ENCODE measurements at regions not wholly inside any gene's neighbourhood (a gene's known extent, or its start where the extent isn't known, plus 50 kb on each side); places are given as distances from the start of the nearest gene placed in this dataset.
"Not testable (repeated sequence)": the region's sequence is repeated elsewhere in the genome, so short reads cannot be mapped to it uniquely, and the experiment has no call there.

DNA sequence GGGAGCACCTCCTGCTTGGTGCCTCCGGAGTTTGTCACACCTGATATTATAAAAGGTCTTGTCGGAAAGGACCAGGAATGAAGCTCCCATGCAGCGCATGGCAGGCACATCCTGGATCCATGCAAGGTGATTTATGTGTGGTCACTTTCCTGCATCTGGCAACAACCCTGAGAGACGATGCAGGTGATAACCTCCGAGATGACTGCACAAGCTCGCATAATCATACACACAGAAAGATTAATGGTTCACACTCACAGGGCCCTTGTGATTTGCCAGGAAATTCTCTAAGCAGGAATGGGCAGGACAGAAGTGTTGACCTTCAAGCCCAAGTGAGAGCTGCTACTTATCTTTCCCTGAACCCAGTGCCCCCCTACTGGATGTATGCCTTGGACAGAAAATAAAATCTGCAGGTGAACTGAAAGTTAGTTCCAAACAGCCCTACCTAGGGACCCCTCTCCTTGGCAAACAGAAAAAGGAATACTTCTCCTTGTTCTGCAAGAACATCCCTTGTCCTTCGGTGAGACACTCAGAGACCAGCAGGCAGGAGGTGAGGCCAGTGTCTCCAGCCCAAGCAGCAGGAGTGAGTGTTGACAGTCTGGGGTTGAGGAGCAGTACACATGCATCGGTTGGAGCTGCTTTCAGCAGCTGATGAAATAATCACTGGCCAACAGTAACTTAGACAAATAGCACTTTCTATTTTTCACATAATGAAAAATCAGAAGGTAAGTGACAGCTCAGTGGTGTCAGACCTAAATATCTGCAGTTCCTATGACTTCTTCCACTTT is 619.4 kb upstream of the B3GAT1 start:
- intact Hi-C loops (cut with micrococcal nuclease) = no loop called here
- Mint-ChIP-seq H3K27me3 (no peaks in the 10 kb centered on the region), H3K4me1 (ENCODE audit: low read depth) (peaks cover 7% of the 10 kb centered on the region), H3K9me3 (peaks cover 6% of the 10 kb centered on the region), H3K36me3 (ENCODE audit: low read depth) (no peaks in the 10 kb centered on the region), H3K27ac (no peak overlapping the region), H3K4me3 (no peak overlapping the region)

DNA sequence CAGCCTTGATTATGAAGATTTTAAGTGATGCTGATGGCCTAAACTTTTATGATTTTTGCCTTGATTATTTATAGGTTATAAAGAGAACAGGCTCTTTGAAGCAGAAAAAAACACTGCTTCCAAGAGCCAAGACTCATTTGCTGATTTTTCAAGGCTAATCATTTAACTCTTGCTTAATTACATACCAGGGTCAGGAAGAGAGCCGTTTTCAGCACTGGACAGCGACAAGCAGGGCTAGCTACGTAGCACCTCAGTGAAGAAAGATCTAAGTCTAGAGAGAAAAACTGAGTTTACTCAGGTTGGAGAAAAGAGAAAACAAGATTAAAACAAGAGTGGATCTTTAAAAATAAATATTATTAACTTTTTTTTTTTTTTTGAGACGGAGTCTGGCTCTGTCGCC is 615.4 kb upstream of the B3GAT1 start:
- no peaks in the 10 kb centered on the region for H3K27me3 Mint-ChIP-seq
- no peak overlapping the region for H3K27ac Mint-ChIP-seq
- no peak overlapping the region for H3K4me3 Mint-ChIP-seq
- H3K4me1 Mint-ChIP-seq (ENCODE audit: low read depth) = peaks cover 7% of the 10 kb centered on the region
- intact Hi-C loops (cut with micrococcal nuclease) = no loop called here
- H3K36me3 Mint-ChIP-seq (ENCODE audit: low read depth) = no peaks in the 10 kb centered on the region
- H3K9me3 Mint-ChIP-seq = peaks cover 6% of the 10 kb centered on the region

DNA sequence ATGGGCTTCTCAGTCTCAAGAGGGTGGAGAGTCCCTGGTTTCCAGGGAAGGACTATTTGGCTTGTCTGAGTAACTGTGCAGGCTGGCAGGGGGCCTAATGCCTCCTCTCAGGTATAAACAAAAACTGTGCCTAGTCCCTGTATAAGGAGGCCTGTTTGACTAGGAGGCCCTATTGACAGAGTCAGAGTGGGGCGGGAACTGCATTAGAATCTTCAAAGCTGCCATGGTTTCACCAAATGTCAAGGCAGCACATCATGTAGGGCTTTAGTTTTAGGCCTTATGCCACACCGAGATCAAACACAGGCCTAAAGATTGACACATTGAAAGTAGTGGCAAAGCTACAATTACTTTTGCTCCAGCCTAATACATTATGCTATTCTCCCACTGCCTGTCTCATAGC is 611.5 kb upstream of the B3GAT1 start:
- H3K4me1 Mint-ChIP-seq (ENCODE audit: low read depth) = no peaks in the 10 kb centered on the region
- H3K9me3 Mint-ChIP-seq = no peaks in the 10 kb centered on the region
- intact Hi-C loops (cut with micrococcal nuclease) = no loop called here
- no peak overlapping the region for H3K27ac Mint-ChIP-seq
- H3K4me3 Mint-ChIP-seq = no peak overlapping the region
- no peaks in the 10 kb centered on the region for H3K27me3 Mint-ChIP-seq
- no peaks in the 10 kb centered on the region for H3K36me3 Mint-ChIP-seq (ENCODE audit: low read depth)

DNA sequence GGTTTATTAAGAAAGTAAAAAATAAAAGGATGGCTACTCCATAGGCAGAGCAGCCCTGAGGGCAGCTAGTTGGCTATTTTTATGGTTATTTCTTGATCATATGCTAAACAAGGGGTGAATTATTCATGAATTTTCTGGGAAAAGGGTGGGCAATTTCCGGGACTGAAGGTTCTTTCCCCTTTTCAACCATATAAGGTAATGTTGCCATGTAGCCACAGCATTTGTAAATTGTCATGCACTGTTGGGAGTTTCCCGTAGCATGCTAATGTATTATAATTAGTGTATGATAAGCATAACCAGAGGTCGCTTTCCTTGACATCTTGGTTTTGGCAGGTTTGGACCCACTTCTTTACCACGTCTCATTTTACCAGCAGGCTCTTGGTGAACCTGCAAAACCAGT is 610.4 kb upstream of the B3GAT1 start:
- no peak overlapping the region for H3K27ac Mint-ChIP-seq
- H3K4me1 Mint-ChIP-seq (ENCODE audit: low read depth) = no peaks in the 10 kb centered on the region

DNA sequence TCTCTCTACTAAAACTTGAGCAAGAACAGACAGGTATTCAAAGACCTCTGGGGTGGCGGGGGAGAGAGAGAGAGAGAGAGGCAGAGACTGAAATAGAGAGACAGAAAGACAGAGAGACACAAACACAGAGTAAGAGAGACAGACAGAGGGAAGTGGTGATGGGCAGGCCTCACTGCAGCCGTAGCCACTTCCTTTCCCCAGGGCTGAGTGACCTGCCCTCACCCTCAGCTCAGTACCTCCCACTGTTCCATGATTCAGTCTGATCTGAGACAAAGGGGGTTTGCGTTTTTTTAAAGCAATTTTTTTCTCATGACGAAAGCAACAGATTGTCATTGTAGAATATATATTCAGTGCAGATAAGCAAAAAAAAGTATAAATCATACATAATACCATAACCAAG is 607.9 kb upstream of the B3GAT1 start:
- intact Hi-C loops (cut with micrococcal nuclease) = no loop called here

More for the DNA sequence above, 610.4 kb upstream of the B3GAT1 start:
- Mint-ChIP-seq H3K36me3 (ENCODE audit: low read depth) (no peaks in the 10 kb centered on the region), H3K9me3 (no peaks in the 10 kb centered on the region), H3K27me3 (no peaks in the 10 kb centered on the region), H3K4me3 (no peak overlapping the region)
- intact Hi-C loops (cut with micrococcal nuclease) = no loop called here

DNA sequence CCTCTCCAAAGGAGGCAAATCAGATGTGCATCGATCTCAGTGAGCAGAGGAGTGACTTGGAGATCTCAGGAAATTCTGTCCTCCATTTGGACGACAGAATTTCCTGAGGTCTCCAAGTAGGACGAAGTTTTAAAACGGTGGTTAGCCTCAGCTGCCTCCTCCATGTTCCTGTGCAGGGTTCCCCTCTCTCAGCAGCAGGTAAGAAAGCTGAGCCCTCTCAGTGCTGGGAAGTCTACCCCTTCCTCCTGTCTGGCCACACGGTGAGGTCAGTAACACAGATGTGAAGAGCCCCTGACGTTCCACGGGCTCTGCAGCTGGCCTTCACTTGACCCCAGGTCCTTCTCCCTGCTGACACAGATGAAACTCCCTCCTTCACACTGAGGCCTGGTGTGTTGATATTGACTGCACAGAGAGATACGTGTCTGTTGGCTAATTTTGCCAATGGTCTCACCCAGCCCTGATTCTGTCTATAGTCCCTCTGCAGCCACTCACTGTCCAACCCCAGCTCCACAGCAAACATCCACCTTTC is 607.4 kb upstream of the B3GAT1 start:
- intact Hi-C loops (cut with micrococcal nuclease) = no loop called here
- Mint-ChIP-seq H3K4me3 (no peak overlapping the region), H3K27me3 (no peaks in the 10 kb centered on the region), H3K9me3 (peaks cover 10% of the 10 kb centered on the region), H3K27ac (no peak overlapping the region), H3K4me1 (ENCODE audit: low read depth) (no peaks in the 10 kb centered on the region), H3K36me3 (ENCODE audit: low read depth) (no peaks in the 10 kb centered on the region)

More for the DNA sequence above, 607.9 kb upstream of the B3GAT1 start:
- no peaks in the 10 kb centered on the region for H3K36me3 Mint-ChIP-seq (ENCODE audit: low read depth)
- H3K27me3 Mint-ChIP-seq = no peaks in the 10 kb centered on the region
- no peak overlapping the region for H3K4me3 Mint-ChIP-seq
- no peak overlapping the region for H3K27ac Mint-ChIP-seq
- H3K9me3 Mint-ChIP-seq = peaks cover 10% of the 10 kb centered on the region
- H3K4me1 Mint-ChIP-seq (ENCODE audit: low read depth) = no peaks in the 10 kb centered on the region

DNA sequence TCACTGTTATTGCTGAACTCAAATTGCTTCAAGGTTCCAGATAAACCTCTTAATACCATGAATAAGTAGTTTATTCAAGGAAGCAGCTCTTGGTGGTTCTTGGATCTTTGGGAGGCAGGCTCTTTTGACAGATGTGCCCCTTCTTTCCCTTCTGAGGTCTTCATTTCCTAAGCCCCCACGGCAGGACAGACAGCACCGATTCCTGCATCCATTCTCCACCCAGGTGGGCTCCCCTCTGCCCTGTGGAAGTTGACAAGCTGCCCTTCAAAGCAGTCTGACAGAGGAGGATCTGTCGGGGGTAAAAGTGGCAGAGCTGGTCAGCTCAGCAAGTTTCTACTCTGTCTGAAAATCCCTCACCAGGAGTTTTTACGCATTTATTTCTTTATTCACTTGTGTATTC is 605.3 kb upstream of the B3GAT1 start:
- H3K4me3 Mint-ChIP-seq = no peak overlapping the region
- peaks cover 26% of the 10 kb centered on the region for H3K9me3 Mint-ChIP-seq
- no peaks in the 10 kb centered on the region for H3K4me1 Mint-ChIP-seq (ENCODE audit: low read depth)
- no peaks in the 10 kb centered on the region for H3K36me3 Mint-ChIP-seq (ENCODE audit: low read depth)
- no peaks in the 10 kb centered on the region for H3K27me3 Mint-ChIP-seq
- H3K27ac Mint-ChIP-seq = no peak overlapping the region
- intact Hi-C loops (cut with micrococcal nuclease) = no loop called here

DNA sequence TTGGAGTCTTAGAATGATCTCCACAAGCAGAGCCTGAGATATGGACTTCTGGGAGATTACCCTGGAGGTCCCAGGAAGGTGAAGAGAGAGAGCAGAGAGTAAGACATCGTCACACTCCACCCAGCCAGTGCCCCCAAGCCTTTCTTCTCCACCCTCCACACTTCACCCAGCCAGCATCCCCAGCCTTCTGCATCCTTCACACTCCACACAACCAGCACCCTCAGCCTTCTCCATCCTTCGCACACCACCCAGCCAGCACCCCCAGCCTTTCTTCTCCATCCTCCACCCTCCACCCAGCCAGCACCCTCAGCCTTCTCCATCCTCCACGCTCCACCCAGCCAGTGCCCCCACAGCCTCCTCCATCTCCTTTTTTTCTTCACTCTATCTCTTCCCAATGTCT is 603.9 kb upstream of the B3GAT1 start:
- Mint-ChIP-seq H3K9me3 (peaks cover 26% of the 10 kb centered on the region), H3K27ac (no peak overlapping the region), H3K36me3 (ENCODE audit: low read depth) (no peaks in the 10 kb centered on the region), H3K27me3 (no peaks in the 10 kb centered on the region), H3K4me3 (no peak overlapping the region), H3K4me1 (ENCODE audit: low read depth) (no peaks in the 10 kb centered on the region)
- intact Hi-C loops (cut with micrococcal nuclease) = no loop called here

DNA sequence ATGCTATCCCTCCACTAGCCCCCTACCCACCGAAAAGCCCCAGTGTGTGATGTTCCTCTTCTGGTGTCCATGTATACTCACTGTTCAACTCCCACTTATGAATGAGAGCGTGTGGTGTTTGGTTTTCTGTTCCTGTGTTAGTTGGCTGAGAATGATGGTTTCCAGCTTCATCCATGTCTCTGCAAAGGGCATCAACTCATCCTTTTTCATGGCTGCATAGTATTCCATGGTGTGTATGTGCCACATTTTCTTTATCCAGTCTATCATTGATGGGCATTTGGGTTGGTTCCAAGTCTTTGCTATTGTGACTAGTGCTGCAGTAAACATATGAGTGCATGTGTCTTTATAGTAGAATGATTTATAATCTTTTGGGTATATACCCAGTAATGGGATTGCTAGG is 599.3 kb upstream of the B3GAT1 start:
- H3K27ac Mint-ChIP-seq; intact Hi-C loops (cut with micrococcal nuclease); H3K27me3 Mint-ChIP-seq; H3K36me3 Mint-ChIP-seq (ENCODE audit: low read depth); H3K4me3 Mint-ChIP-seq; H3K4me1 Mint-ChIP-seq (ENCODE audit: low read depth): not testable (repeated sequence)
- peaks cover 25% of the 10 kb centered on the region for H3K9me3 Mint-ChIP-seq

DNA sequence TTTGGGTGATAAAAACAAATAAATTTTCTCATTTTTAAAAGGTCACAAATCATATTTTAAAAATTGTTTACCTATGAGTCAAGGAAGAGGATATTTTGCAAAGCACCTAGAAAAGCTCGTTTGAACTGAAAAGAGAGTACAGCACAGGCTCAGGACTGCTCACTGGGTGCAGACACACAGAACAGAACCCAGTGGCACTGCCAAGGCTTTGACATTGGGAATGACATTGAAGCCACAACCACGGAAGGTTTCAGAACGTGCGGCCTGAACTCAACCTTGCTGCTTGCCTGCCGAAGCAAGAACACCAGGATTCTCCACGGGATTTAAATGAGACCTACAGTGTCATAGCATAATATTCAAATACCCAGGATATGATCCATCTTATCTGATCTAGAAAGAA is 597.1 kb upstream of the B3GAT1 start:
- H3K27ac Mint-ChIP-seq = no peak overlapping the region
- no peaks in the 10 kb centered on the region for H3K4me1 Mint-ChIP-seq (ENCODE audit: low read depth)
- intact Hi-C loops (cut with micrococcal nuclease) = no loop called here
- H3K4me3 Mint-ChIP-seq = no peak overlapping the region
- no peaks in the 10 kb centered on the region for H3K27me3 Mint-ChIP-seq
- peaks cover 15% of the 10 kb centered on the region for H3K9me3 Mint-ChIP-seq
- no peaks in the 10 kb centered on the region for H3K36me3 Mint-ChIP-seq (ENCODE audit: low read depth)

DNA sequence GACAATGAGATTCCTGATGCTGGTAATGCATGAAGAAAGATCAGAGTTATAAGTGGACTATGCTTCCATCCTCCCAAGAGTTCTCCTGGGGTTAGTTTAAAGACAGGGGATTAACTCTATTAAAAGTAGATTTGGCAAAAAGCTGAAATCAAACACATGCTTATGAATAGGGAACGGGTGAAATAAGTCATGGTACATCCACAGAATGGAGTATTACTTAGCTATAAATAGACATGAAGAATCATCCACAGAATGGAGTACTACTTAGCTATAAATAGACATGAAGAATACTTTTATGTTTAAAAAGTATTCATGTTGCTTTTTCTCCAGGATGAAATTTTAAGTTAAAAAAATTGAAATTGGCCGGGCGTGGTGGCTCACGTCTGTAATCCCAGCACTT is 596.4 kb upstream of the B3GAT1 start:
- intact Hi-C loops (cut with micrococcal nuclease) = no loop called here
- H3K36me3 Mint-ChIP-seq (ENCODE audit: low read depth) = no peaks in the 10 kb centered on the region
- no peak overlapping the region for H3K4me3 Mint-ChIP-seq
- peaks cover 8% of the 10 kb centered on the region for H3K9me3 Mint-ChIP-seq
- H3K4me1 Mint-ChIP-seq (ENCODE audit: low read depth) = no peaks in the 10 kb centered on the region
- no peak overlapping the region for H3K27ac Mint-ChIP-seq
- no peaks in the 10 kb centered on the region for H3K27me3 Mint-ChIP-seq

DNA sequence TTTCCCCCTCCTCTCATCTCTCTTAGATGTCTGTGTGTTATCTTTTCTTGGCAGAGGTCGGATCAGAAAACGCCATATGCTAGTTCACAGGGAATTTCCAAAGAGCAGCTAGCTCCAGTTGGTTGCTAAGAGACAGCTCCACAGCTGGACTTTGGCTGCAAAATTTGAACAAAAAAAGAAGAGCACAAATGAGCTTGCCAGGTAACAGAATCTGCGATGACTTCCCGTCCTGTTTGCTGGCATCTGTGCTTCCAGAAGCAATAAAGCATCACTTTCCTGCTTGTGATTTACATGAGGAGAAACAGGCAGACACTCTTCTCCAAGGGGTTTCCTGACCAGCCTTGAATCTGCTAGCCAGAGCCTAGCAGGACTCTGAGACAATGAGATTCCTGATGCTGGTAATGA is 596.0 kb upstream of the B3GAT1 start:
- intact Hi-C loops (cut with micrococcal nuclease) = no loop called here
- Mint-ChIP-seq H3K27ac (no peak overlapping the region), H3K27me3 (no peaks in the 10 kb centered on the region), H3K36me3 (ENCODE audit: low read depth) (no peaks in the 10 kb centered on the region), H3K4me3 (no peak overlapping the region), H3K9me3 (peaks cover 4% of the 10 kb centered on the region), H3K4me1 (ENCODE audit: low read depth) (no peaks in the 10 kb centered on the region)

DNA sequence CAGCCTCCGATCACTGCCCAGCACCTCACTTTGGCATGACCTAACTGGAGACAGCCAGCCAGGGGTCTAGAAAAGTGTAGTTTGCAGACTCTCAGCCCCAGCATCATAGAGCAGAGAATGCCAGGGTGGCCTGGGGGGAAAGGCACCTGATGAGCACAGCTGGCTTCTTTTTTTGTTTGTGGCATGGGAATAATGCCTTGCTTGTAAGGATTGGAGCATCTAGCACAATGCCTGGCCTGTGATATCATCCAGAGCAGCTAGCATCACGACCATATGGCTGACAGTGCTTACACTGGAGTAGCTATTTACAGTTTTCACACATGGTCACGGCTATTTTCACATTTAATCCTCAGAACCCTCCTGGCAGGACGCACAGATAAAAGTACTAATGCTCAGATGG is 594.8 kb upstream of the B3GAT1 start:
- H3K27ac Mint-ChIP-seq = no peak overlapping the region
- intact Hi-C loops (cut with micrococcal nuclease) = no loop called here
- no peaks in the 10 kb centered on the region for H3K36me3 Mint-ChIP-seq (ENCODE audit: low read depth)
- no peaks in the 10 kb centered on the region for H3K9me3 Mint-ChIP-seq
- H3K4me1 Mint-ChIP-seq (ENCODE audit: low read depth) = no peaks in the 10 kb centered on the region
- H3K27me3 Mint-ChIP-seq = no peaks in the 10 kb centered on the region
- no peak overlapping the region for H3K4me3 Mint-ChIP-seq

DNA sequence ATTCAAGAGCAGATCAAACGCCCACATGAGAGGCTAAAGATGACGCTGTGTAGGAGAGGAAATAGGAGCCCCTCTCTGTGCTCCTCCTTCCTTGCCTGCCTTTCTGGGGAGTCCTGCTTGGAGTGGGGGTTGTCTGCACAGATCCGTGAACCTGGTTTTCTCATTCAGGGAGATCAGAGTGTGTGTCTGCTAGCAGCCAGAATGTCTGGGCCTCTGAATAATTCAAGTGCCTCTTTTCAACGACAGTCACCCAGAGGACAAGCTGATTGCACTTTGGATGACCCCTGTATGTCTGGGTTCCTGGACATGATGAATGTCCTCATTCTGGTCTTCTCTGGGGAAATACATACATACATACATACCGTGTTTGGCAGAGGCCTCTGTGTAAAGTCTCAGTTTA is 592.5 kb upstream of the B3GAT1 start:
- Mint-ChIP-seq H3K4me3 (no peak overlapping the region), H3K4me1 (ENCODE audit: low read depth) (no peaks in the 10 kb centered on the region), H3K27me3 (no peaks in the 10 kb centered on the region), H3K27ac (no peak overlapping the region), H3K9me3 (peaks cover 10% of the 10 kb centered on the region), H3K36me3 (ENCODE audit: low read depth) (no peaks in the 10 kb centered on the region)
- intact Hi-C loops (cut with micrococcal nuclease) = no loop called here

DNA sequence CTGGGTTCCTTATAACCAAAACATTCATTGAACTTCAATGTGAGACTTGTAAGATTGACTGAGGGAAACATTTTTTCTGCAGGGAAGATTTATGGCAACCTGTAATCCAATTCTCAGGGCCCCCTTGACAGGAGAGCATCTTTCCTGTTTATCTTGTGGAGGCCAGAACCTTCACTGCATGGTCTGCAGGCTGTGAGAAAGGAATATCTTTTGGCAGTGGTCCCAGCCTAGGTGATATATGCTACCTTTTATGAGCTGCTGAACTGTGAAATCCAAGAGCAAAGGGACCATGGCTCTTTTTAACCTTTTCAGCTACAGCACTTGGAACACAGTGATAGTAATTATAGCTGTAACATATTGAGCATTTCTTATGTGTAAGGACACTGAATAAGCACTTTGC is 590.2 kb upstream of the B3GAT1 start:
- Mint-ChIP-seq H3K9me3 (peaks cover 10% of the 10 kb centered on the region), H3K4me3 (no peak overlapping the region), H3K4me1 (ENCODE audit: low read depth) (no peaks in the 10 kb centered on the region), H3K36me3 (ENCODE audit: low read depth) (no peaks in the 10 kb centered on the region), H3K27ac (no peak overlapping the region), H3K27me3 (no peaks in the 10 kb centered on the region)
- intact Hi-C loops (cut with micrococcal nuclease) = no loop called here

Data from dendritic cell treated with granulocyte-macrophage colony-stimulating factor and Interleukin-4, amounts not matched to agents 40 ng/mL and 50 ng/mL, for 4 days (primary cell).